ENCODE measurements at regions not wholly inside any gene's neighbourhood (a gene's known extent, or its start where the extent isn't known, plus 50 kb on each side); places are given as distances from the start of the nearest gene placed in this dataset.
"Not testable (repeated sequence)": the region's sequence is repeated elsewhere in the genome, so short reads cannot be mapped to it uniquely, and the experiment has no call there.

DNA sequence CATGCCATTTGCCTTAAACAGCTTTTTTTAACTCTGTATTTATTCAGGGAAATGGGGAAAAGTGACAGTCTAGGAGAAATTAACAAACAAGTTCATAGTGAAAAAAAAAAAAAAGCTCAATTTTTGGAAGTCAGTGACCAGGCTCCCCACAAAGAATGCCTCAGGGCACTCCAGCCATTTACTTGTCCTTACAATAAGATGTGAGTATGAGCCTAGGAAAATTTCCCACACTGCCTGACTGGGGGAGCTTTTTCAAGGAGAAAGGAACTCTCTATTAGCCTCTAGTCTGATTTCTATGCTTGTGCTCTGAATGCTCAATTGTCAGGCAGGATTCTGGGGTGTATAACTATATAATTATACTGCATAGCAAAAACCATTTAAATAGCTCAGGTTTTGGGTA, 74.9 kb upstream of the NRBF2 start:
- TF ChIP-seq TARDBP (IDR thresholded peaks at IDR 0.05) (no peak), FOXA1 (IDR thresholded peaks at IDR 0.05) (no peak), HDGF (IDR thresholded peaks at IDR 0.05; ENCODE audit: borderline replicate concordance) (no peak), CTBP1 (IDR thresholded peaks at IDR 0.05; ENCODE audit: borderline replicate concordance) (no peak), ELF4 (IDR thresholded peaks at IDR 0.05) (no peak), LEF1 (IDR thresholded peaks at IDR 0.05; ENCODE audit: borderline replicate concordance) (no peak), SP1 (IDR thresholded peaks at IDR 0.05) (no peak), NFRKB (IDR thresholded peaks at IDR 0.05) (no peak)
- POLR2A ChIA-PET = interaction anchor here (0.6 kb wide), 1 partner anchor 13 kb away, joined by 3 read pairs; no protein-coding TSS in a partner anchor
- CTCF ChIA-PET = no interaction called here
- DNase-seq (ENCODE audit: extremely low spot score) = no peak

DNA sequence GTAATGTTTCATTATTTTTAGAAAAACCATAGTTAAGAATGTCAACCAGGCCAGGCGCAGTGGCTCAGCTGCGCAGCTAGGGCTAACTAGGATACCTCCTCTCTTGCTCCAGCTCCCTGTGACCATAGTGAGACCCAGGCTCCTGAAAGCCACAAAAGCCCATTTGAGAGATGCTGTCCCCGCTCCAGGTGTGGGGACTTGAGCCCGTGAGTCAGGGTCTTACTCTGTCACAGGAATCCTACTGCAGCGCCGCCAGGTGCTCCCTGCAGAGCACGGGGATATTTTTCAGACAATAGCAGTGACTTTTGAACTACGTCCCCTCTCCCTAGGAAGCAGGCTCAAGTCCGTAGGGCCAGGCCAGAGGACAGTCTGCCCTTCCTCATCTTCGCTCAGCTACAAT, 75.6 kb upstream of the NRBF2 start:
- DNase-seq (ENCODE audit: extremely low spot score) = no peak
- CTCF ChIA-PET = no interaction called here
- POLR2A ChIA-PET = no interaction called here
- TF ChIP-seq FOXA1 (IDR thresholded peaks at IDR 0.05) = no peak
- no peak for TF ChIP-seq HDGF (IDR thresholded peaks at IDR 0.05; ENCODE audit: borderline replicate concordance)
- TF ChIP-seq FOXK2 (IDR thresholded peaks at IDR 0.05) = no peak
- TF ChIP-seq SP1 (IDR thresholded peaks at IDR 0.05) = no peak
- TF ChIP-seq ELF4 (IDR thresholded peaks at IDR 0.05) = no peak
- no peak for TF ChIP-seq BHLHE40 (IDR thresholded peaks at IDR 0.05; ENCODE audit: borderline replicate concordance)
- TF ChIP-seq, protein P1, sequence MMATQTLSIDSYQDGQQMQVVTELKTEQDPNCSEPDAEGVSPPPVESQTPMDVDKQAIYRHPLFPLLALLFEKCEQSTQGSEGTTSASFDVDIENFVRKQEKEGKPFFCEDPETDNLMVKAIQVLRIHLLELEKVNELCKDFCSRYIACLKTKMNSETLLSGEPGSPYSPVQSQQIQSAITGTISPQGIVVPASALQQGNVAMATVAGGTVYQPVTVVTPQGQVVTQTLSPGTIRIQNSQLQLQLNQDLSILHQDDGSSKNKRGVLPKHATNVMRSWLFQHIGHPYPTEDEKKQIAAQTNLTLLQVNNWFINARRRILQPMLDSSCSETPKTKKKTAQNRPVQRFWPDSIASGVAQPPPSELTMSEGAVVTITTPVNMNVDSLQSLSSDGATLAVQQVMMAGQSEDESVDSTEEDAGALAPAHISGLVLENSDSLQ (IDR thresholded peaks at IDR 0.05) = no peak
- no peak for TF ChIP-seq NFRKB (IDR thresholded peaks at IDR 0.05)
- TF ChIP-seq CTBP1 (IDR thresholded peaks at IDR 0.05; ENCODE audit: borderline replicate concordance) = no peak
- no peak for TF ChIP-seq ZNF384 (IDR thresholded peaks at IDR 0.05)
- no peak for TF ChIP-seq L3MBTL2 (conservative IDR thresholded peaks at IDR 0.05)
- TF ChIP-seq FOXM1 (IDR thresholded peaks at IDR 0.05; ENCODE audit: borderline replicate concordance) = no peak
- TF ChIP-seq TARDBP (IDR thresholded peaks at IDR 0.05) = no peak
- no peak for TF ChIP-seq ARNT (IDR thresholded peaks at IDR 0.05)

DNA sequence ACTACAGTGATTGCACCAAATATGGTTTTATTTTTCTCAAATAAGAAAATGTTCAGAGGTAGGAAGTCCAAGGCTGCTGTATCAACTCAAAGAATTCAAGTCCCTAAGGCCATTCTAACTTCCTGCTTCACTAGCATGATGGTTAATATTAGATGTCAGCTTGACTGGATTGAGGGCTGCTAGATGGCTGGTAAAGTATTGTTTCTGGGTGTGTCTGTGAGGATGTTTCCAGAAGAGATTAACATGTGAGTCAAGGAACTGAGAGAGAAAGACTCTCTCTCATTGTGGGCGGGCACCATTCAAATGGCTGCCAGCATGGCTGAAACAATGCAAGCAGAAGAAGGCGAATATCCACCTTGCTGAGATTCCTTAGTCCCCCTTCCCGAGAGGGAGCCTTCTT, 77.4 kb upstream of the NRBF2 start:
- no peak for DNase-seq (ENCODE audit: extremely low spot score)
- POLR2A ChIA-PET = no interaction called here
- CTCF ChIA-PET = no interaction called here

DNA sequence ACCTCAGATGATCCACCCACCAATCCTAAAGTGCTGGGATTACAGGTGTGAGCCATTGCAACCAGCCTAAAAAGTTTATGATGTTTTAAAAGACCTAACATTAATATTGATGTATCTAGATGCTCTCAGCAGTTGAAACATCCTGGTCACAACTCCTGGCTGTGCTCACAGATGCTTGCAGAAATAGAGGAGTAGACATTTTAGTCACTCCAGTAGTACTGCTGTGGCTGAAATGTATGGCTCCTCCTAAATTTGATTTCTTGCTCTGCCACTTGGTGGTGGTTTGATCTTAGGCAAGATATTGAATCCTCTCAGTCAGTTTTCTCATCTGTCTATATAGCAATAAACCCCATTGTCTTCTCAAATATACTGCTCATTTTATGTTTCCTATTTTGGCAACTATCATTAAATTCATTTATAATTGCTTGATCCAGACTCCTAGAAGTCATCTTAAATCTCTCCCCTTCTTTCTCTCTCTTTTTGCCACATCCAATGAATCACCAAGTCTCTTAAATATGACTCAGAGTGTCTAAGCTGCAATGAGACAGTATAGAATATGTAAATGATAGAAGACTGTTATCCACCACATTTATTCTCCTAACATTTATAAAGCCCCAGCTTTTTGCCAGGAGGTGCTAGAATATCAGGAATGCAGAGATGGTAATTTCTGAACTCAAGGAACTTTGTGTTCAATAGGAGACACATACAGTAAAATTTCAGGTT, 78.1 kb upstream of the NRBF2 start:
- ChIA-PET CTCF (no interaction called here), POLR2A (no interaction called here)
- DNase-seq (ENCODE audit: extremely low spot score) = no peak
- TF ChIP-seq NFRKB (IDR thresholded peaks at IDR 0.05) (no peak), L3MBTL2 (conservative IDR thresholded peaks at IDR 0.05) (no peak), LEF1 (IDR thresholded peaks at IDR 0.05; ENCODE audit: borderline replicate concordance) (no peak), FOXA1 (IDR thresholded peaks at IDR 0.05) (no peak), HDGF (IDR thresholded peaks at IDR 0.05; ENCODE audit: borderline replicate concordance) (no peak)
- TF ChIP-seq, protein P1 (IDR thresholded peaks at IDR 0.05) = no peak

More for the DNA sequence above, 77.4 kb upstream of the NRBF2 start:
- TF ChIP-seq SP1 (IDR thresholded peaks at IDR 0.05) = no peak

DNA sequence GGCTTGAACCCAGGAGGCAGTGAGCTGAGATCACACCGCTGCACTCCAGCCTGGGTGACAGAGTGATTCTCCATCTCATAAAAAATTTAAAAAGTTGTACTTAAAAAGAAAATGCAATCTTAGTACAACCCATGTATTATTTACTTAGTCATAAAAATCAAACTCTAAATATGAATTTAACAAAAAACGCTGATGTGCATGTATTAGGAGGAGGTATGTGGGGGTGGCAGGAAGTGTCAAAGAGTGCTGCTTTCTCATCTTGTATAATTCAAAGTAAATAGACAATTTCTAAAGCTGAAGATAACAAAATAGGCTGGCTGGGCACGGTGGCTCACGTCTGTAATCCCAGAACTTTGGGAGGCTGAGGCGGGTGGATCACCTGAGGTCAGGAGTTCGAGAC, 81.0 kb upstream of the NRBF2 start:
- POLR2A ChIA-PET = no interaction called here
- TF ChIP-seq HDGF (IDR thresholded peaks at IDR 0.05; ENCODE audit: borderline replicate concordance) = no peak
- TF ChIP-seq LEF1 (IDR thresholded peaks at IDR 0.05; ENCODE audit: borderline replicate concordance) = no peak
- TF ChIP-seq L3MBTL2 (conservative IDR thresholded peaks at IDR 0.05) = no peak
- no peak for TF ChIP-seq ELF4 (IDR thresholded peaks at IDR 0.05)
- no peak for TF ChIP-seq FOXM1 (IDR thresholded peaks at IDR 0.05; ENCODE audit: borderline replicate concordance)
- TF ChIP-seq BHLHE40 (IDR thresholded peaks at IDR 0.05; ENCODE audit: borderline replicate concordance) = no peak
- no peak for TF ChIP-seq FOXK2 (IDR thresholded peaks at IDR 0.05)
- no peak for TF ChIP-seq CTBP1 (IDR thresholded peaks at IDR 0.05; ENCODE audit: borderline replicate concordance)
- TF ChIP-seq, protein P1 (IDR thresholded peaks at IDR 0.05) = no peak
- TF ChIP-seq FOXA1 (IDR thresholded peaks at IDR 0.05) = no peak
- no peak for TF ChIP-seq SUZ12 (IDR thresholded peaks at IDR 0.05)
- TF ChIP-seq ARNT (IDR thresholded peaks at IDR 0.05) = no peak
- no peak for TF ChIP-seq NFRKB (IDR thresholded peaks at IDR 0.05)
- no peak for TF ChIP-seq TARDBP (IDR thresholded peaks at IDR 0.05)
- TF ChIP-seq ZNF384 (IDR thresholded peaks at IDR 0.05) = no peak
- no peak for TF ChIP-seq SP1 (IDR thresholded peaks at IDR 0.05)
- CTCF ChIA-PET = no interaction called here
- DNase-seq (ENCODE audit: extremely low spot score) = no peak

DNA sequence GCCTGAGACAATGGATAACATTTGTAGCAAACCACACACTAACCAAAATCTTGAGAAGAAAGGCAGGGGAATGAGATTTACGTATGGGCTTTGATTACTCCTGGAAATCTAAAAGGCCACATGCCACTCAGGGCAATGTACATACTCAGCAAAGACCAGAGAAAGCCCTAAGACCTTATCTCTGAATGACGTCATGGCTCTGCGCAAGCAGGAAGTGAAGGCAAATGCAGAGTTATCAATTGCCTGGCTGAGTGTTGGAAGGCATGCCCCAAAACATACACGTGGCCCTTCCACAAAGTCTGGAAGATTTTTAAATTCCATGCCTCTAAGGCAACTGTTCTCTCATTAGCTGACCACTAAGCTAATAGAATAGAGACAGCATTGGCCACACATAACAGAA, 90.9 kb upstream of the NRBF2 start:
- ChIA-PET CTCF (no interaction called here), POLR2A (no interaction called here)
- no peak for DNase-seq (ENCODE audit: extremely low spot score)
- TF ChIP-seq, protein P1 (IDR thresholded peaks at IDR 0.05) = no peak
- TF ChIP-seq LEF1 (IDR thresholded peaks at IDR 0.05; ENCODE audit: borderline replicate concordance) (no peak), ZNF384 (IDR thresholded peaks at IDR 0.05) (no peak), SP1 (IDR thresholded peaks at IDR 0.05) (no peak), FOXA1 (IDR thresholded peaks at IDR 0.05) (no peak), FOXM1 (IDR thresholded peaks at IDR 0.05; ENCODE audit: borderline replicate concordance) (no peak), ELF4 (IDR thresholded peaks at IDR 0.05) (no peak), BHLHE40 (IDR thresholded peaks at IDR 0.05; ENCODE audit: borderline replicate concordance) (no peak), TARDBP (IDR thresholded peaks at IDR 0.05) (no peak), L3MBTL2 (conservative IDR thresholded peaks at IDR 0.05) (no peak), HDGF (IDR thresholded peaks at IDR 0.05; ENCODE audit: borderline replicate concordance) (no peak), FOXK2 (IDR thresholded peaks at IDR 0.05) (no peak), CTBP1 (IDR thresholded peaks at IDR 0.05; ENCODE audit: borderline replicate concordance) (no peak)

DNA sequence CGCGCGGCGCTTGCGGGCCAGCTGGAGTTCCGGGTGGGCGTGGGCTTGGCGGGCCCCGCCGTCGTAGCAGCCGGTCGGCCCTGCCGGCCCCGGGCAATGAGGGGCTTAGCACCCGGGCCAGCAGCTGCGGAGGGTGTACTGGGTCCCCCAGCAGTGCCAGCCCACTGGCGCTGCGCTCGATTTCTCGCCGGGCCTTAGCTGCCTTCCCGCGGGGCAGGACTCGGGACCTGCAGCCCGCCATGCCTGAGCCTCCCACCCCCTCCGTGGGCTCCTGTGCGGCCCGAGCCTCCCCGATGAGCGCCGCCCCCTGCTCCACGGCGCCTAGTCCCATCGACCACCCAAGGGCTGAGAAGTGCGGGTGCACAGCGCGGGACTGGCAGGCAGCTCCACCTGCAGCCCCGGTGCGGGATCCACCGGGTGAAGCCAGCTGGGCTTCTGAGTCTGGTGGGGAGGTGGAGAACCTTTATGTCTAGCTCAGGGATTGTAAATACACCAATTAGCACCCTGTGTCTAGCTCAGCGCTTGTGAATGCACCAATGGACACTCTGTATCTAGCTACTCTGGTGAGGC, 99.4 kb upstream of the NRBF2 start:
- CTCF ChIA-PET; DNase-seq (ENCODE audit: extremely low spot score); POLR2A ChIA-PET: not testable (repeated sequence)
